Activated CD4-positive, alpha-beta T cell treated with anti-CD3 and anti-CD28 coated beads, Interleukin-2, Interleukin-4, amounts not matched to agents 100 ng/mL and 50 ng/mL, durations not matched to agents 16 hours and 8 hours (primary cell): ENCODE measurements at regions not wholly inside any gene's neighbourhood (a gene's known extent, or its start where the extent isn't known, plus 50 kb on each side); places are given as distances from the start of the nearest gene placed in this dataset.

Experiments used
- DNase-seq: peaks from one replicate; pipeline ENCODE4 v3.0.0-alpha.2; 2020; ENCODE audit warnings: low spot score

DNA sequence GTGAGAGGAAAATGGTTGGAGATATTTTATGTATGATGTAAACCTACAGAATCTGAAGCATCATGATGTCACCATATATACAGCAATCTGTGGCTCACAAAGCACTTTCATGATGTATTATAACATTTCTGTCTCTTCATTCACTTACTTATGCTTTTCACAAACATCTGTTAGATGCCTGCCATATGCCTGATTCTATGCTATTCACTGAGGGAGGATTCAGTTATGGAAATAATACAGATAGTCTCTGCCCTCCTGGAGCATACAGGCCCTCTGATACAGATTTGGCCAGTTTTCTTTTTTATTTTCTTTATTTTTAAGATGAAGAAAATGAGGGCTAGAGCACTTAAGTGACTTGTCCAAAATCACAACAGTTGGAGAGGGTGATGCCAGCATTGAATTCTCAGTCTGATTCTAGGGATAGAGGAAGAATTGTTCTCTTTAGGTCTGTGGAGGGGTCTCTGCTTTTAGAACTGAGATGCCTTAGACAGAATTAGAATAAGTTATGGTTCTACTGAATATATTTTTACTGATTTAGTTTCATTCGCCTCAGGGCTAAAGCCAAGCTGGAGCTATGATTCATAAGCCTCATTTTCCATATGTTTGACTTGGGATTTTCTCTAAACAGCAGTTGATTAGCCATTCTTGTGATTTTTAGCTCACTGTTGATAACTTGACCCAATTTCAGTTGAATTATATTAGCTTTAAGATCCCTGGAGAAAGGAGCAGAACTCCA is 636.4 kb downstream of the PRELID2 start:
- no peak for DNase-seq

DNA sequence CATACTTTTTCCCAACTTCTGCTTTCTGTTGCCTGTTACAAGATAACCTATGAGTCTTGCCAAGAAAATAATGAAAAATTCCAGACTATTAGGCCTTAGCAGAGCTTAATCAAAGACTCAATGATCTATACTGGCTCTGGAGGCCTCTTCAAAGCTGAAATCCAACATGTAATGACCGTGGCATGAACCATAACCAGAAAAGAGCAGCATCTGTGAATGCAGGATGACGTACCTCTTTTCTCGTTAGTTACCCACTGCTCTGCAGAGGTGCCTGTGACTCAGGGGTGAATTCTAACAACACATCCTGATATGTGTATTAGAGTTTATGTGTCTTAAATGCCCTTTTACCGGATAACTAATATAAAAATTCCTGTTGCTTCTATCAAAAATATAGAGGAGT is 645.4 kb downstream of the PRELID2 start:
- DNase-seq, result no peak

DNA sequence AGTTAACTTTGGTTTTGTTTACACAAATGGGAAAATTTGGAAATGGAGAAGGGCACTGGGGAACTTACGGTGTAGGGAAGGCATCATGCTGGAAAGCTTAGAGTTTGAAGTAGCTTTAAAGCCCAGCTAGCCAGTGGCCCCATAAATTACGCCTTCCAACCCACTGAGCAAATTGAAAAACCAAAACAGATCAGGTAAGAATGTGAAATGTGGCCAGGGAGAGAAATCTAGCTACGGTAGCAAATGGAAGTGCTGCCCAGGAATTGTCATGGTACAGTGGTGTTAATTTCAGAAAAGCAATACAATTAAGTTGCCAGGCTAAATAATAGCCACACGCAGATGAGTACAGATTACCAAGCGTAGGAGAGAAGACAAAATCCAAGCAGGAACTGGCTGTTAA is 654.8 kb downstream of the PRELID2 start:
- no peak for DNase-seq

DNA sequence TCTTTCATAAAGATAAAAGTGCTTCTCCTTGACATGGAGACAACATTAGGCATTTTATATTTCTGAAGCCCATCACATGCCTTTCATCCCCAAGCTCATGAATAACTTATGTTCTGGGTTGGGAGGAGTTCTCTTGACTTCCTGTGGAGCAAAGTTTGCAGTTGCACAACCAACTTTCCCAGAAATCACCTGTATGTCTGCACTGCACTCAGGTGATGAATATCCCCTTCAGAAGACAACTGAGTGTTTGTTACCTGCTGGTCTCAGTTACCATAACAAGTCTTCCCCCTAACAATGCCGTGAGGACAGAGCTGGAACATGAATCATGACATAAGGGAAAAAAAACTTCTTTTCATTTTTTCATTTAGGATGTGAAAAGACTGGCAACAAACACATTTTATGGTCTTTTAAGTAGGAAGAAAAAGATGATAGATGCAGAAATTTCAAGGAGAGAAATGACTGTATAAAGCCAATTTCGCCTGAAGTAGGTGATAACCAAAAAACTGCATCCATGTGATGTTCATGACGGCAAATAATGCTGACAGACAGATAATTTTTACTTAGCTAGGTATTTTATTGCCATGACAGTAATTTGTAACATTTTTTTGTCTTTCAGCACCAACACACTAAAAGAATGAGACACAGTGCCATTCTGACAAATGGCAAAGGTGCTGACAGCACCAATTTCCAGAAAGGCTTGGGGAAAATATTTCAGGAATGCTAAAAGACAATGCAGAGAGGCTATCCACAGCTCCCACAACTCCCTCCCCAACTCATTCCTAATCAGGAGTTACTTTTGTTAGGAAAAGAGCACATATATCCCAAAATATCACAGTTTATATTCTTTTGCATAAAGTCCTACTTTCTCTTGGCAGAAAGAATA is 656.3 kb downstream of the PRELID2 start:
- DNase-seq, result no peak

DNA sequence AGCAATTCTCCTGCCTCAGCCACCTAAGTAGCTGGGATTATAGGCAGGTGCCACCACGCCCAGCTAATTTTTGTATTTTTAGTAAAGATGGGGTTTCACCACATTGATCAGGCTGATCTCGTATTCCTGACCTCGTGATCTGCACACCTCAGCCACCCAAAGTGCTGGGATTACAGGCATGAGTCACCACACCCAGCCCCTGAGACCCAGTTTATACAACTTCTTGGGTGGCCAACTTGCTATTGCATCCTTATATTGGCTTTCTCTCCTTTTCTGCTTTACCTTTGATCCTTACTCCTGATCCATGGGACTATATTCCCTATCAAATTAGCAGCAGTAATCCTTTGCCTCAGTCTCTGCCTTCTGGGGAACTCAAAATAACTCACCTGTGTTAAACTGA is 659.1 kb downstream of the PRELID2 start:
- no peak for DNase-seq

DNA sequence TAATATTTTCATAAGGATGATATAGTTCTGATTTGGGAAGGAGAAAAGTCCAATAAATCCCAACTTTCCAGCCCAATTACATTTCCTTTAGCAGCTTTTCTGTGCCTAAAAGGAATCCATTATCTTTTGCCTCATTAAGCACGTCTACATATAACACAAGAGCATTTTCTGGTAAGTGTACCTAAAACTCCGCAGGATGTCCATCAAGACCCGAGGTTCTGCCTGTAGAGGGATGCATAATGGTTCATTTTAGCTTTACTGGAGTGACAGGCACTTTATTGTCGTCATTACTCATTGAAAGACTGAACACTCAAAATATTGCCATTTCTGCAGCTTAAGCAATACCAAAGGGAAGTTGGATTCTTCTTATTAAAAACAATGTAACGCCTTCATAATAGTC is 669.0 kb downstream of the PRELID2 start:
- DNase-seq, result no peak

DNA sequence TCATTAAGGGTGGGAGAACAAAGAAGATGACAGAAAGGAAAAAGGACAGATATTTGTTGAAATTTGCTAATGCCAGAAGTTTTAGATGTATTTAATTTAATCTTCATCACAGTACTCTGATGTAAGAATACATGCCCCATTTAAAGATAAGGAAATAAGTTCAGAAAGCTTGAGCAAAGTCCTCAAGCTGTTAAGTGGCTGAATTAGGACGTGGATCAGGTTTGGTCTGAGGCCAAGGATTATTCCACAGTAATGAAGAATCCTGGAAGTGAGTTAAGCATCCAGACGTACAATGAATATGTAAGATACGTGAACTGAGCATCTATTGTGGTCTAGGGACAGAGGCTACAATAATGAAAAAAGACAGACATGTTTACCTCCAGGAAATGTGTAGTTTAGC is 671.3 kb downstream of the PRELID2 start:
- no peak for DNase-seq

DNA sequence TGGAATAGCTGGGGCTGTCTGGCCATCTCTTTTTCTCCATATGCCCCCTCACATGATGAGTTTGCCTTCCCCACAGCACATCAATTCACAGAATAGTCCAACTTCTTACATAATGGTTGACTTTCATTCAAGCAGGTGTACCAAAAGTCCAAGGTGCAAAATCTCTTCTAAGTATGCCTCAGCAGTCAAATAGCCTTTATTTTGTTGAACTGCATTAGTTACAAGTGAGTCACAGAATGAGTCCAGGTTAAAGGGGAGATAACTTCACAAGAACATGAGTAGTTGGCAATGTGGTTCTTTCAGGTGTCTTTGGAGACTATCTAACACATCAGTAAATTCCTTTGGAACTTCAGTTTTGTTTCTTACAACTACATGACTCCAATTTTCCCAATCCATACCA is 672.5 kb downstream of the PRELID2 start:
- no peak for DNase-seq

DNA sequence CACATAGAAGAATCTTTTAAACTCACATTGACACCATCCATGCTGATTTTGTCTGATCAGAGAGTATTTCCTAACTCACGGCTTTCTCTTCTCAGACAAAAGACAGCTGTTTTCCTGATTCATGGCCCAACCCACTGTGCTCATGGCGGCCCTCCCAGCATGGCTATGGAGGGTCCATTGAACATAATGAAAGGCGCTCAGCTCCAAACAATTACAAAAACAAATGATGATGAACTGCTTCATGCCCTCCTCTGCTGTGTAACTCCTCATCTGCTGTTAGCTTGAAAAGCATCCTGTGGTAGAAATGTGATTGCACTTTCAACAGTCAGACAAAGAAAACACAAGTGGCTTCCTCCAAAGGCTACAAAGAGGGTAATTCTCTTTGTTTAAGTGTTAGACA is 673.8 kb downstream of the PRELID2 start:
- DNase-seq, result no peak

DNA sequence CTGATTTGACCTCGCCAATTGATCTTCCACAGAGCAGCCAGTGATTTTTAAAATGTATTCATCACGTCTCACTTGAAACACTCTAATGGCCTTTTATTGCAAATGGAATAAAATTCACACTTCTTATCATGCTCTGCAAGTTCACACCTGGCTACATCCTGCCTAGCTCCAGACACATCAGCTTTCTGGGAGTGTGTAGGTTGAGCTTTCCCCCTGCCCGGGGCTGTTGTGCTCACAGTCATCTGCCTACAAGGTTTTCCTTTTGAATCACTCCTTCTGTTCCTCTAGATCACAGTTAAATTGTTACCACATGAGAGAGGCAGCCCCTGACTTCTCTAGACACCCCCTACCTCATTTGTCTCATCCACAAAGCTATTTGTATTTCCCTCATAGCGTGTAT is 674.5 kb downstream of the PRELID2 start:
- DNase-seq, result no peak

DNA sequence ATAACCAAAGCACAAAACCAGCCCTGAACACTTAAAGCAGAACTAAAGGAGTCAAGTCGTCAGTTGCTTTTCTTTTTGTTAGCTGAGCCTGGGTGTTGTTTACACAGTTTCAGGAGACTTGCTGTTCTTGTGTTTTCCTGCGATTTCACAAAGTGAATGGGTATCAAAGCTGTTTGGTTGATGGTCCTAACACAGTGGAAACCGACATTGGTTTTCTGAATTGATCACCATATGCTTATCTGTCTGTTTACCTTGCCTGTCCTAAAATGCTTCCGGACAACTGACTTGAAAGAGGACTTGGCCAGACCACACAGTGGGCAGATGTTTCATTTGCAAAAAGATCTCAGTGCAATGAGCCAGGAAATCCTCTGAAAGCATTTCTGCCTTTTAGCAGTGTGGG is 676.4 kb downstream of the PRELID2 start:
- no peak for DNase-seq

DNA sequence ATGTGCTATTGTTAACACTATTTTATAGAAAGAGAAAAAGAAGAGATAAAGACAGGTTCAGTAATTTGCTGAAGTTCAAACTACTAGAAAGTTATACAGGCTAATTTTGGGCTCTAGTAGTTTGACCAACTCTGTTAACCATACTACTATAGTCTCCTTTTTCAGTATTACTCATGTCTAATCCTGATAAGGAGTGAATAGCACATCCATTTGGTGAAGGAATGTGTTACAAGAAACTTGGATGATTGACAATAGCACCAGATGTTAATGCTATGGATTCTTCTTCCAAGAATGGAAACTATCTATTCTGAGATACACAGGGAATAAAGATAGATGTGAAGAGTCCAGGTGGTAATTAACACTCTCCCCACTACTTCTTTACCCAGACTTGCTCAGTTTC is 677.3 kb downstream of the PRELID2 start:
- DNase-seq, result no peak

DNA sequence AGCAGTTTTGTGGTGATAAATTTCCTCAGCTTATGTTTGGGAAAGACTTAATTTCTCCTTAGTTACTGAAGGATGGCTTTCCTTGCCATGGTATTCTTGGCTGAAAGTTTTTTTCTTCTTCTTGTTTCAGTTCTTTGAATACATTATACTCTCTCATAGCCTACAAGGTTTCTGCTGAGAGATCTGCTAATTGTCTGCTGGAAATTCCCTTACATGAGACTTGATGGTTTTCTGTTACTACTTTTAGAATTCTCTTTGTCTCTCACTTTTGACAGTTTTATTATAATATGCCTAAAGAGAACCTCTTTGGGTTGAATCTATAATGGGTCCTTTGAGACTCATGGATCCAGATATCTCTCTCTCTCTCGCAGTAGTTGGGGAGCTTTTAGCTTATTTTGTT is 693.6 kb downstream of the PRELID2 start:
- DNase-seq, result no peak

DNA sequence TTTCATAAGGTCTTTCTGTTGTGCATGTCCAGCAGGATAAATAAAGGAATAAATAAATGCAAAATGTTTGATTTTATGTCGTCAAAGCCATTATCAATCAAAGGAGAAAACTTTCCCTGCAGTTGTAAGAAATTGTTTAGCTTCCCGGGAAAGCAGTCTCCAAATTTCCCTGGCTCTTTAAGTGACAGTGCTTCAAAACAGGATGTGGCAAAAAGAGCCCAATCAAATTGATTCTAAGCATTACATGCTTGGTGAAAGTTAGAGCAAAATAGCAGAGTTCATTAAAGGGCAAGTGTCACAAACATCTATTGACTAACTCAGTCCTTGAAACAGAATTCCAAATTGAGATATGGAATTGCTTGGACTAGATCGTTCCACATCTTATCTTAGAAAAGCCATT is 704.1 kb downstream of the PRELID2 start:
- DNase-seq, result no peak

DNA sequence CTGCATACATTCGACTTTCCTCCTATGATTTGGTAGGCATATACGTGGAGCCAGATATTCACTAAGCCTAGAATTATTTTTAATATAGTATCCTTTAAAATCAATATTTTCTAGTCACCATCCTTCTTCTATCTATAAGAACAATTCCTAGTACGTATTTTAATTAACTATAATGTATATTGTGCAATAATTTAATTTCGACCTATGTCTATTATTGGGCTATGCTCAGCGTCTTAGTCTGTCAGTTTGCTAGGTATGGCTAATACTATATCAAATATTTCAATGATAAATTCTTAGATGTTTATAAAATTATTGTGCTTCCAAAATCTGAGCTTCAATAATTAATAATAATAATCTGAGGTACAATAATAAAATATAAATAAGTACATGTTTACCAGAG is 705.3 kb downstream of the PRELID2 start:
- DNase-seq, result no peak

DNA sequence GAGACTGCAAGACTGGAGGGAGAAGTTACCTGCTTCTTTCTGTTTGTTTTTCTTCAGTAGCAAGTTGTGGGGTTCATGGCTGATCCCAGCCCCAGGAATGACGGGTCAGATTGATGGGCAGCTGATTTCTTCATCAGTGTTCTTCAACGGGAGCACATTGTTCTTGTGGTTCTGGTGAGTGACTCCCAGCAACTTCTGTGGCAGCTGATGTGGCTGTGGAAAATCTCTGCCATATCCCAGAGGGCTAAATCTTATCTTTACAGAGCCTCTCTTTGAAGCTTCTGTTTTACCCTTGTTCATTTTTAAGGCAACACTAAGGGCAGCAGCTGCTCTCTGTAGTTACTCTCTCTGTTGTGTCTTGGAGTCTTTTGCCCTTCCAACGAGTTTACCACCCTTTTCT is 710.3 kb downstream of the PRELID2 start:
- no peak for DNase-seq

DNA sequence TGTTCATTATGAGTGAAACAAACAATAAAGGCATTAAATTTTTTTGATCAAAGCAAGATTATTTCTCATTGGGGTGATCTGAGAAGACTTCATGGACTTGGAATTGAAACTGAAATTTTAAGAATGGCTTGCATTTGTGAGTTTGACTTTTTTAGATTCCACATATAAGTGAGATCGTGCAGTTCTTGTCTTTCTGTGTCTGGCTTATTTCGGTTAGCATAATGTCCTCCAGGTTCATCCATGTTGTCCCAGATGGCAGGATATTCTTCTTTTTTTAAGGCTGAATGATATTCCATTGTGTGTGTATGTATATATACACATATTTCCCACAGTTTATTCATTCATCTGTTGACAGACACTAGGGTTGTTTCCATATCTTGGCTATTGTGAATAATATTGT is 716.5 kb downstream of the PRELID2 start:
- DNase-seq, result no peak

DNA sequence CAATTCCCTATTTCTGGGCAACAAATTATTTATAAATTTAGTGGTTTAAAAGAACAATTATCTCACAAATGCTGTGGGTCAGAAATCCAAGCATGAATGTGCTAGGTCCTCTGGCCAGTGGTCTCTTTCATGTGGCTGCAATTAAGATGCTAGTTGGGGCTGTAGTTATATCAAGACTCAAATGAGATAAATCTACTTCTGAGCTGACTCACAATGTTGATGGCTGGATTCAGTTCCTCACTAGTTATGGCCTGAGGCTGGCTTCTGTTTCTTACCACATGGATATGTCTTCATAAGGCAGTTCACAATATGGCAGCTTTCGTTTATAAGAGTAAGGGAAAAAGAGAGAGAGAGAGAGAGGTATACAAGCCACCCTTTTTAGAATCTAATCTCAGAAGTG is 717.0 kb downstream of the PRELID2 start:
- no peak for DNase-seq

DNA sequence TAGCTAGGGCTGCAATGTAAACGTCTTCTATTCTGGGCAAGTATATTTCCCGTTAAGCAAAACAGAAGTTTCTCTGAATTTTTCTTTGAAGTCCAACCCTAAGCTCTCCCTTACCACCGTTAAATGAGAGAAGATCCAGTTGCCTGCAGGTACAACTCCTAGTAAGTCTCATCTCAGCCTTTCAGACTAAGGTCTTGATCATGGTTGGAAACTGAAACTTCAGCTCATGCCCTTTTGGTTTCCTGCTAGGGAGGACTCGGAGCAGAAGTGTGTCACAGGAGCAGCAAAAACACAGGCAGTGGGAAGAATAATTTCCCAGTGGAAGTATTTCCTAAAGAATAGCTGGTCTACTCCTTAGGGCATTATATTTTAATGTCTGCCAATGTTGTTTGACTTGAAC is 717.9 kb downstream of the PRELID2 start:
- no peak for DNase-seq

DNA sequence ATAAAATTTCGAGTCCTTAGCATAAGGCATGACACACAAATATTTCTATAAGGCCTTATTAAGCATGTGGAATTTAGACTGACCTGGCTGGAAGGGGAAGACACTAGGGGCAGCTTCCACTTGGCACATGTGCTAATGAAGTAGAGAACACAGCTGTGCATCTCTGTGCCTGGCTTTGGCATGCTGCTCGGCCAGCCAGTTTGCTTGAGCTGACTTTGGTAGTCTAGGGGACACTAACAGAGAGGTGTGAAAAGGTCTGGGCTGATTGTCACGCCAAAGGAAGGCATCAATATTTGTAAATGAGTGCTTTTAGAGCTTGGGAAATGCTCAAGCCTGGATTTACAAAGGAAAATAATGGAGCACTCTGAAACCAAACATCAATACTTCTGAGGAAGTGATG is 723.7 kb downstream of the PRELID2 start:
- DNase-seq, result no peak

DNA sequence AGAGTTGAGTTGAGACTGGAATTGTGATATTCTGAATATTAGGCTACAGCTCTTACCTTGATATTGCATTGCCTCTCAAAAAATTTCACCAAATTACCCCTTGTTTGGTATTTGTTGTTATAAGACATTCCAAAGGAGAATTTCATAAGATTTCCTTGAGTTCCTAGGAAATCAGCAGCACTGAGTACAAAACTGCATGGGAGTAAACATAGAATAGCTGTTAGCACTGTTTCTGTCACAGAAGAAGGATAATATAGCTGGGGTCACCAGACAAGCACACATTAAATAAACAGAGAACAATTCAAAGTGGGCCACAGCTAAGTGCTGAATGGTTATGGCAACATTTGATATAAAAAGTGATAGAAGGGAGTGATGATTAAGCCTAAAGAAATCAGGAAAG is 724.3 kb downstream of the PRELID2 start:
- no peak for DNase-seq

DNA sequence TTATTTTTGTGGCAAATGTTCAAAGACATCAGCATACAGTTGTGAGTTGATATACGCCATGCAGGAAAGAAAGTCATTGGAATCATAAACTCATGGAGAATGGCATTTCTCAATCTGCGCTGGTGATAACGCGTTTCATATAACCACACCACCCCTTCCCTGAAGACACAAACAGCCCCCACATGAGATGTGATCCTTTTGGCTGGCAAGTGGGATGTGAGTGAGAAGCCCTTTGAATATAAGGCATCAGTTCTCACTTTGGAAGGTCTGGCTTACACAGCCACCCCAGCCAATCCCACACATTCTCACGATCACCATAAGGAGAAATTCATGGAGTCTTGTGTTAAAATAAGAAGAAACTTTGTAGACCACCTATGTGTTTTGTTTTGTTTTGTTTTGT is 725.0 kb downstream of the PRELID2 start:
- no peak for DNase-seq

DNA sequence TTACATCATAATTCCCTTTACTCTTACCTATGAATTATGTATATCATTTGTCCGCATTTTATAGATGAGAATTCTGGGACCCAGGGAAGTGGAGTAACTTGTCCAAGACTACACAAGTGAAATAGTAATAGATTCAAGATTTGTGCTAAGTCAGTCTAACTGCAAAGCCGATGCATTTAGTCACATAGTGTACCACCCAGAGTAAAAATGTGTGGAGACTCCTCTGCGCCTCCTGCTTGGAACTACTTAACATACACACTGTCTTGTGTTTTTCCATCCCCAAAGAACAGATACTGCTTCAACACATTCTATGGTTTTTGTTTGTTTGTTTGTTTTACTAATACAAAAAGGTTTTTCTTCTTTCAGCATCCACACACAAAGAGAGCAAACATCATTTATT is 729.8 kb downstream of the PRELID2 start:
- no peak for DNase-seq

DNA sequence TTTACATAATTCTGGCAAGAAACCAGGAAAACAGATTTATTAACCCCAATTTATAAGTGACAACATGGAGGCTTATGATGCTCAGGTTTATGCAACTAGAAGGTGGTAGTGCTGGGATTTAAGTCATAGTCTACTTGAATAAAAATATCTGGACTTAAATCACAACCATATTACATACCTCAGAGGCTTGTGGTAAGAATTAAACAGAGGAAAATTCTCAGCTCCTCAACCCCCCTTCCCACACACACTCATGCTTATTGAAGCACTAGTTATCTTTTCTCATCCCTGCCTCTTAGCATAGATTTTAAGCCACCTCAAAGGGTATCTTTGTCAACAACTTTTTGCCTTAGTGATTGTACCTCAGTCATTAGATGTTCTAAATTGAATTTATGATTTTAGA is 731.0 kb downstream of the PRELID2 start:
- no peak for DNase-seq
